HUES48 (cell line): ENCODE measurements at regions not wholly inside any gene's neighbourhood (a gene's known extent, or its start where the extent isn't known, plus 50 kb on each side); places are given as distances from the start of the nearest gene placed in this dataset.

Source experiments
- H3K27ac ChIP-seq: one replicate; pipeline ENCODE4 v1.7.0; 2013; ENCODE audit warnings: low read depth, low read length, inconsistent platforms
- H3K27me3 ChIP-seq: 2 replicates; pipeline ENCODE4 v1.6.1; 2013; ENCODE audit warnings: mild to moderate bottlenecking, low read length; ENCODE audit not compliant: control insufficient read depth, insufficient read depth
- H3K36me3 ChIP-seq: 2 replicates; pipeline ENCODE4 v1.6.1; 2013; ENCODE audit warnings: low read length; ENCODE audit not compliant: control insufficient read depth, insufficient read depth
- H3K4me1 ChIP-seq: 2 replicates; pipeline ENCODE4 v1.6.1; 2013; ENCODE audit warnings: mild to moderate bottlenecking, low read length; ENCODE audit not compliant: control insufficient read depth, insufficient read depth
- H3K4me3 ChIP-seq: 2 replicates; pipeline ENCODE4 v1.5.1; 2013; ENCODE audit warnings: mild to moderate bottlenecking, low read depth, low read length
- H3K9ac ChIP-seq: 2 replicates; pipeline ENCODE4 v1.6.1; 2013; ENCODE audit warnings: mild to moderate bottlenecking, low read depth, low read length, moderate library complexity
- H3K9me3 ChIP-seq: 2 replicates; pipeline ENCODE4 v1.6.1; 2013; ENCODE audit warnings: low read length; ENCODE audit not compliant: control insufficient read depth, insufficient read depth

DNA sequence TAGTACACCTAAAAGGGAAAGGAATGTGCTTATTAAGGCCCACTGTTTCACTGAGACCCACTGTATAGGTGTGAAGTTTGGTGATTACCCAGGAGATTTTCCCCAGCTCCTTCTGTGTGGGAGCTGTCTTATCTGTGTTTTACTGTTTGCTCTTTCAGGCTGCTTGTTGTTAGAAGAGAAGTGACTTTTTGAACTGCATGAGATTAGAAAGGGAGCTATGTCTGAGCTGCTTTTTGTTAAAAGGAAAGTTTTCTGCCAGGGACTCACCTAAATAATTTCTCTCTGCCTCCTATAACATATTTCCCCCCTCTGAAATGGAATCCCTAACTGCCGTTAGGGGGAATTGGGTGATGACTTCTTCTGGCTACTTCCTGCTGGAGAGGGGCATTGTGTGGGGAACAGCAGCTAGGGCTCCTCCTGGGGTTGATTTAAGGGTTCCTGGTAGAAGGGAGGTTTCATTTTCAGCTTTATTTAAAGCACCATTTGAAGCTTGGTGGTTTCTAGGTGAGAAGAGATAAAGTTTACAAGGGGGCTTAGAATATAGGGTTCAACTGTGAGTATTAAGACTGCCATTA, 77.1 kb upstream of the ATP11B start:
- Histone ChIP-seq H3K9me3 (no peaks in the 10 kb centered on the region), H3K9ac (no peak overlapping the region), H3K27ac (no peak overlapping the region), H3K4me3 (no peak overlapping the region), H3K36me3 (no peaks in the 10 kb centered on the region), H3K4me1 (no peaks in the 10 kb centered on the region), H3K27me3 (no peaks in the 10 kb centered on the region)

DNA sequence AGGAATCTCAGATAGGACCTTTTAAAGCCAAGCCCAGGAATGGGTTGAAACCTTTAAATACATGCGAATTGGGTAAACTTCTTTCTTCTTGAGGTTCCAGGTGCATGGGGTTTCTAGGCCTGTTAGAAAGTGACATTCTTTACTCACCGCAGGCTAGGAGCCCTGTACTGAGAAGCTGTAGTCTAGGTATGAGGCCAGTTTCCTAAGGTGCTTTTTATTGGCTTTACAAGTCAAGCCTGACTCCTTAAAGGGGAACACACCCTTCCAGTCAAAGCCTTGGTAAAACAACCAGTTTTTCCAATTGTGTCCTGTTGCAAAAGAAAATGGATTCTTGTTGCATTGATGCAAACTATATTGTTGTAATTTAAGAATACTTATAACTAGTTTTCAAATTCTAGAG, 76.1 kb upstream of the ATP11B start:
- Histone ChIP-seq H3K4me1 (no peaks in the 10 kb centered on the region), H3K9me3 (no peaks in the 10 kb centered on the region), H3K27ac (no peak overlapping the region), H3K36me3 (no peaks in the 10 kb centered on the region), H3K9ac (no peak overlapping the region), H3K27me3 (no peaks in the 10 kb centered on the region), H3K4me3 (no peak overlapping the region)

DNA sequence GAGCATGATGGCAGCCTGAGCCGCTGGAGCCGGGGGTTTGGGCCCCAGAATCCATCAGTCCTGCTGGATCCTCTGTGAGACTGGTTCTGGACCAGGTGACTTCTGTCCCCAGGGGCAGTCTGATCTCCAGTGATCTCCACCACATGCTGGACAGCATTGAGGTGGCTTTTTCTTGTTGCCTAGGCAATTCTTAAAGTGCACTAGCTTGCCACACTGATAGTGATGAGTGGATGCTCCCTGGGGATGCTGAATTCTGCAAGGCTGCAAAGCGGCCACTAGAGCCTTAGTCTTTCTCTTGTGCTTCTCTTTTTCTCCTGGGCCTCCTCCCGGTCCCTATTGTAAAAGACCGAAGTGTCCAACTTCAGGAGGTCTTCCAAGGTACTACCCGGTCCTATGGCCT, 70.4 kb upstream of the ATP11B start:
- Histone ChIP-seq H3K36me3 (no peaks in the 10 kb centered on the region), H3K9me3 (no peaks in the 10 kb centered on the region), H3K4me1 (peaks cover 7% of the 10 kb centered on the region; the same call in 1 of the 2 replicates), H3K9ac (no peak overlapping the region), H3K4me3 (no peak overlapping the region), H3K27me3 (no peaks in the 10 kb centered on the region), H3K27ac (no peak overlapping the region)

DNA sequence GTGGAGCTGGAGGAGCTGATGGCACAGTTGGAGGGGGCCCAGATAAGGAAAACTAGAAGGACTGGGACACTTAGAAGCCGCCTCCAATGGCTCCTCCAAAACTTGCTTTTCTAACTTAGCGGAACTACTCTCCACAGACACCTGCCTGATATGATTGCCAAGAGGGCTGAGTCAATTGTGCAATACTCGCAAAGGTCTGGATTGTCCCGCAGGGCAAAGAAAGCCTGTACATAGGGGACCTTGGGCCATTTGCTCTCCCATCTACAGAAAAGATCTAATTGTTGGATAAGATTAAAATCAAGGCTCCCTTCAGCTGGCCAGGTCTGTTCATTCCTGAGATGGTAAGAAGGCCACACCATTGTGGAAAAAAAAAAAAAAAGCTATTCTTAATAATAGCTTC, 69.7 kb upstream of the ATP11B start:
- Histone ChIP-seq H3K36me3 (no peaks in the 10 kb centered on the region), H3K4me1 (peaks cover 7% of the 10 kb centered on the region; the same call in 1 of the 2 replicates), H3K4me3 (no peak overlapping the region), H3K27ac (no peak overlapping the region), H3K9me3 (no peaks in the 10 kb centered on the region), H3K27me3 (no peaks in the 10 kb centered on the region), H3K9ac (no peak overlapping the region)

DNA sequence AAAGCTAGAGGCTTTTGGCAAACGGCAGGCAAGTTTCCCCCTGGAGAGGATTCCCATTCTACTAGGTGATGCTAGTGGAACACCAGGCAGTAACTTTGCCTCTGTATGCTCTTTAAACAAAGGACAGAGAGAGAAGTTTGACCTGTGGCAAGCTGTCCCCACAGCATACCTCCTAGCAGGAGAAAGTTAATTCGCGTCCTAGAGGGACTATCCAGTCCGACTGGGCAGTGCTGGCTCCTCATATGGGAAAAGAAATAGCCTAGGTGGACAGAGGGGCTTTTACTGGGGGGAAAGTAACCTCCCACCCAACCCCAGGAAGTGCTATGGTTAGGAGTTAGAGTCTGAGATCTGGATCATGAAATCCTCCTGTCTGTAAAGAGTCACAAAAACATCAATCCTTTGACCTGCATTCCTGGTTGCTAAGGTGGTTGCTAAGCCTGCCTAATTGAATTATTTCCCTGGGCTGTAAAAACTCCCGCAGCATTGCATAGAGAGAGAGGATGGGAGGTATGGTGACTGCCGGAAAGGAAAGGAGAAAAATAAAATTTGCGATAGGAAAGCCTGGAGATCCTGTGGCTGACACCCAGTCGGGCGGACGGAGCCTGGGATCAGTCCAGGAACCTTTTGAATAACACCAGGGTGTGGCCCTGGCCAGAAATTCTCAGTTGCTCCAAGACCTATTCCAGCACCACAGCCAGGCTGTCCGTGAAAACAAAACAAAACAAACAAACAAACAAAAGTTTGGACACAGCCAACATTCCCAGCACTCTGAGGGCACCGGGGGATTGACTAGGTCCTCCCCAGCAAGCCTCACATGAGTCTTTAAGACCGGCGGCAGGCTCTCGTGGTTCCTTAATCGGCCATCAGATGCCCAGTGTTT, 67.7 kb upstream of the ATP11B start:
- no peak overlapping the region for H3K9ac ChIP-seq
- no peak overlapping the region for H3K27ac ChIP-seq
- H3K4me3 ChIP-seq = no peak overlapping the region
- H3K36me3 ChIP-seq = no peaks in the 10 kb centered on the region
- H3K4me1 ChIP-seq = peaks cover 7% of the 10 kb centered on the region; the same call in 1 of the 2 replicates
- H3K9me3 ChIP-seq = no peaks in the 10 kb centered on the region
- no peaks in the 10 kb centered on the region for H3K27me3 ChIP-seq

DNA sequence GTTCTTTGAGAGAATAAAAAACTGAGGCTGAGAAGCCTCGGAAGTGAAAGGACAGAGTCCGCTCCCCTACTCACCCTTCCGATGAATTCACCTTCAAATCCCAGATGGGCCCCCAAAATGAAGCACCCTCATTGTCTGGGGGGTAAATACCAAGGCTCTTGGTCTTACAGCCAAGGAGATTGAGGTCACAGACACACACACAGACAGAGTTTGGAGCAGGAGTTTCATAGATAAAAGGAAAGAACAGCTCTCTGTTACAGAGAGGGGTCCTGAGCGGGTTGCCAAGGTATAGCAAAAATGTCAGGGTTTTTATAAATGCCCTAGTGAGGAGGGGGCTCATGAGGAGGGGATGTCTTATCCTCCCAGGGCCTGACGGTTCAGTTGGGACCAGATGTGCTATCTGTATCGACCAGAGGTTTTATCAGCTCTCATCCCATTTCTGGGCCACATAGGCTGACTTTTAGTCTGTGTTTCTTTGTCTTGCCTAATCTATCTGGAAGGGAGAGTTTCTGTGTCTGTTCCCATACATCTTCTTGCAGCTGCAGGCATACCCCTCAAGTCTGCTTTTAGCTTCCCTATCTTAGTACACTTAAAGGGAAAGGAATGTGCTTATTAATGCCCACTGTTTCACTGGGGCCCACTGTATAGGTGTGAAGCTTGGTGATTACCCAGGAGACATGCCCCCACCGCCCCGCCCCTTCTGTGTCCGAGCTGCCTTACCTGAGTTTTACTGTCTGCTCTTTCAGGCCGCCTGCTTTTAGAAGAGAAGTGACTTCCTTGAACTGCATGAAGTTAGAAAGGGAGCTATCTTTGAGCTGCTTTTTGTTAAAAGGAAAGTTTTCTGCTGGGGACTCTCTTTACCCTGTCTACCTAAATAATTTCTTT, 66.8 kb upstream of the ATP11B start:
- Histone ChIP-seq H3K27ac (no peak overlapping the region), H3K9ac (no peak overlapping the region), H3K4me1 (peaks cover 7% of the 10 kb centered on the region; the same call in 1 of the 2 replicates), H3K36me3 (no peaks in the 10 kb centered on the region), H3K9me3 (no peaks in the 10 kb centered on the region), H3K4me3 (no peak overlapping the region), H3K27me3 (no peaks in the 10 kb centered on the region)

DNA sequence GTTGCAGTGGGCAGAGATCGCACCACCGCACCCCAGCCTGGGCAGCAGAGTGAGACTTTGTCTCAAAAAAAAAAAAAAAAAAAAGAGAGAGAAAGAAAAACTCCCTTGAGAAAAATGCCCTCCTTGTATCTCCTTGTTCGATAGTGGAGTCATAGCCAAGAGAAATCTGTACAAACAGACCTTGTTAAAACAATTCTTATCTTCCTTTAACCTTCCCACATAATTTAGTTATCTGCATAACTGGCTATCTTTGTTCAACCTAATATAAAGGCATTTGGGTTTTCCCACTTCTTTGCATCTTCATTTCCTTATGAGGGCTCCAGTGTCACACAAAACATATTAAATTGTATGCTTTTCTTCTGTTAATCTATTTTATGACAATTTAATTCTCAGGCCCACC, 65.1 kb upstream of the ATP11B start:
- Histone ChIP-seq H3K4me1 (peaks cover 11% of the 10 kb centered on the region; the same call in 1 of the 2 replicates), H3K9ac (no peak overlapping the region), H3K27me3 (no peaks in the 10 kb centered on the region), H3K4me3 (no peak overlapping the region), H3K27ac (no peak overlapping the region), H3K9me3 (no peaks in the 10 kb centered on the region), H3K36me3 (no peaks in the 10 kb centered on the region)

DNA sequence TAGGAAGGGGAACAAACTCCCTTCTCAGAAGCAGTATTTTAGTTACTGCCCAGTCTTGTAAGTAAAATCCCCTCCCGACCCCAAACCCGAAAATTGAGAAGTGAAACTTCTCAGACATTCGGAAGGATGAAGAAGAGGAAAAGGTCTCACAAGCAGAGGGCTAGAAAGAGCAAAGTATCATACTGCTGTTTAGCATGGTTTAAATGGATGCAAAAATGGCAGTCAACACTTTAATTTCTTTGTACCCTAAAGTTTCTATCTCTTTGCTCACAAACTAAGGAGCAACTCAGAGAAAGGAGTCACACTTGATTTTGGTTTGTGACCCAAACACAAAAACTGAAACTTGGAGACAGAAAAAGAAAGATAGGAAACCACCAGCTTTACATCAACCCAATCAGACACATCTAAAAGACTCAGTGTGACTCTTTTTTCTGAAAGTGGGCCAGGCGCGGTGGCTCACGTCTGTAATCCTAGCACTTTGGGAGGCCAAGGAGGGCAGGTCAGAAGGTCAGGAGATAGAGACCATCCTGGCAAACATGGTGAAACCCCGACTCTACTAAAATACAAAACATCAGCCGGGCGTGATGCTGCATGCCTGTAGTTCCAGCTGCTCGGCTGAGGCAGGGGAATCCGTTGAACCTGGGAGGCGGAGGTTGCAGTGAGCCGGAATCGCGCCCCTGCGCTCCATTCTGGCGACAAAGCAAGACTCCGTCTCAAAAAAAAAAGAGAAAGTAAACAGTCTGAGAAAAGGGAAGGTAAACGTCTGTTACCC, 63.2 kb upstream of the ATP11B start:
- no peaks in the 10 kb centered on the region for H3K36me3 ChIP-seq
- no peak overlapping the region for H3K27ac ChIP-seq
- H3K4me1 ChIP-seq = peaks cover 11% of the 10 kb centered on the region; the same call in 1 of the 2 replicates
- H3K9ac ChIP-seq = no peak overlapping the region
- H3K9me3 ChIP-seq = no peaks in the 10 kb centered on the region
- no peaks in the 10 kb centered on the region for H3K27me3 ChIP-seq
- H3K4me3 ChIP-seq = no peak overlapping the region

DNA sequence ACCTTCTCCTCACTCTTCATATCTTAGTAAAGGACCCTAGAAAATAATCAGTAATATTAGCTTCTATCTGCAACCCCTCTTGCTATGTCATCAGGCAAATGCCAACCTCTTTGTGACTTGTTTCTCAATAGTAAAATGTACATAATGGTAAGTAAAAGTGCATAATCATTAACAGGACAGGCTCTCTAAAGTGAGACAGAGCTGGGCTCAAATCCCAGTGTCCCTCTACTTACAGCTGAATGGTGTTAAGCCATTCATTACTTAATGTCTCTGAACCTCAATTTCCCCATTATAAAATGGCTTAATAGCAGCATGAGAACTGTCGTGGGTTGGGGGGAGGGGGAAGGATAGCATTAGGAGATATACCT, 62.6 kb upstream of the ATP11B start:
- Histone ChIP-seq H3K4me3 (no peak overlapping the region), H3K4me1 (peaks cover 7% of the 10 kb centered on the region; the same call in 1 of the 2 replicates), H3K27ac (no peak overlapping the region), H3K27me3 (no peaks in the 10 kb centered on the region), H3K9me3 (no peaks in the 10 kb centered on the region), H3K36me3 (no peaks in the 10 kb centered on the region), H3K9ac (no peak overlapping the region)

DNA sequence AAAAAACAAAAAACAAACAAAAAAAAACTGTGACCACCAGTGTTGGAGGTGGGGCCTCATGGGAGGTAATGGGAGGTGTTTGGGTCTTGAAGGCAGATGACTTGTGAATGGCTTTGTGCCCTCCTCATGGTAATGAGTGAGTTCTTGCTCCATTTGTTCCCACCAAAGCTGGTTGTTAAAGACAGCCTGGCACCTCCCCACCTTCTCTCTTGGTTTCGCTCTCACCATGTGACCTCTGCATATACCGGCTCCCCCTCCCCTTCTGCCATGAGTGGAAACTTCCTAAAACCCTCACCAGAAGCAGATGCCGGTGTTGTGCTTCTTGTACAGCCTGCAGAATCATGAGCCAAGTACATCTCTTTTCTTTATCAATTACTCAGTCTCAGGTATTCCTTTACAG, 61.5 kb upstream of the ATP11B start:
- no peak overlapping the region for H3K9ac ChIP-seq
- no peak overlapping the region for H3K4me3 ChIP-seq
- no peaks in the 10 kb centered on the region for H3K27me3 ChIP-seq
- H3K4me1 ChIP-seq = 0 out of 2 replicates have a peak, but pooled peaks cover 4% of the 10 kb centered on the region
- H3K36me3 ChIP-seq = no peaks in the 10 kb centered on the region
- no peaks in the 10 kb centered on the region for H3K9me3 ChIP-seq
- no peak overlapping the region for H3K27ac ChIP-seq
